ENCODE measurements at regions not wholly inside any gene's neighbourhood (a gene's known extent, or its start where the extent isn't known, plus 50 kb on each side); places are given as distances from the start of the nearest gene placed in this dataset.

- no peaks in the 10 kb centered on the region for H3K4me1 ChIP-seq (ENCODE audit: control insufficient read depth in 4 of 4, insufficient read depth in 4 of 4, low read length in 3 of 4)
- TF ChIP-seq FOXA2 (IDR thresholded peaks at IDR 0.05) = no peak
- no peak for TF ChIP-seq ATF3 (IDR thresholded peaks at IDR 0.05)
- no peak for TF ChIP-seq YY1 (IDR thresholded peaks at IDR 0.05)
- no peak for TF ChIP-seq GABPA (IDR thresholded peaks at IDR 0.05 in 1 of 2, conservative IDR thresholded peaks at IDR 0.05 in 1 of 2)
- no peak for TF ChIP-seq JUND (IDR thresholded peaks at IDR 0.05)
- no peak for TF ChIP-seq ZBTB33 (IDR thresholded peaks at IDR 0.05)
- no peak for TF ChIP-seq SP1 (IDR thresholded peaks at IDR 0.05)
- TF ChIP-seq EGR1 (IDR thresholded peaks at IDR 0.05; ENCODE audit: low read depth in 2 of 2) = no peak
- no peak for TF ChIP-seq RAD21 (IDR thresholded peaks at IDR 0.05)
- TF ChIP-seq HNF4G (IDR thresholded peaks at IDR 0.05) = no peak
- TF ChIP-seq REST (IDR thresholded peaks at IDR 0.05) = no peak
- no peak for TF ChIP-seq RXRA (IDR thresholded peaks at IDR 0.05)
- no peak for TF ChIP-seq HNF4A (conservative IDR thresholded peaks at IDR 0.05)
- TF ChIP-seq TAF1 (conservative IDR thresholded peaks at IDR 0.05) = no peak
- TF ChIP-seq NR2F2 (IDR thresholded peaks at IDR 0.05) = no peak
- TF ChIP-seq CTCF (IDR thresholded peaks at IDR 0.05; ENCODE audit: low read depth, low read length, missing input control) = no peak
- no peak for TF ChIP-seq FOXA1 (IDR thresholded peaks at IDR 0.05)
- TF ChIP-seq MAX (IDR thresholded peaks at IDR 0.05) = no peak
- H3K9ac ChIP-seq (ENCODE audit: low read depth in 1 of 2, low read length in 2 of 2) = no peak overlapping the region
- WGBS = 92% methylated on average over 2 of the region's 2 CpGs
- H3K36me3 ChIP-seq (ENCODE audit: control insufficient read depth in 4 of 4, insufficient read depth in 3 of 4, low read depth in 1 of 4, low read length in 3 of 4) = no peaks in the 10 kb centered on the region
- no peaks in the 10 kb centered on the region for H3K9me3 ChIP-seq (ENCODE audit: control insufficient read depth in 4 of 4, low read length in 3 of 4)
- no peaks in the 10 kb centered on the region for H3K27me3 ChIP-seq (ENCODE audit: control insufficient read depth in 4 of 4, insufficient read depth in 4 of 4, low read length in 3 of 4)
- no peak overlapping the region for H3K4me3 ChIP-seq (ENCODE audit: low read depth in 1 of 3, low read length in 3 of 3)
- no peak overlapping the region for H3K27ac ChIP-seq (ENCODE audit: low read depth in 1 of 2, low read length in 2 of 2)
- no peak for DNase-seq (ENCODE audit: low spot score)
Measured at GRCh38 chr4:151573474-151573873, 164.5 kb downstream of the FHIP1A start.
